Astrocyte (in vitro differentiated cells and primary cell): ENCODE measurements at regions not wholly inside any gene's neighbourhood (a gene's known extent, or its start where the extent isn't known, plus 50 kb on each side); places are given as distances from the start of the nearest gene placed in this dataset.

Experiments
- DNase-seq: peaks from one replicate; pipeline ENCODE4 v3.0.0-alpha.2; 2010; ENCODE audit warnings: low read depth
- FAIRE-seq: peaks from 2 replicates; lab custom pipeline; 2011; peaks lifted over from hg19 to GRCh38; lab: Jason Lieb, UNC
- H2AFZ ChIP-seq: 2 replicates; pipeline ENCODE4 v1.6.0; 2012; ENCODE audit warnings: low read depth, low read length, inconsistent platforms
- H3K27ac ChIP-seq: 2 replicates; pipeline ENCODE4 v1.5.1; 2011; ENCODE audit warnings: low read depth, low read length, inconsistent platforms
- H3K27me3 ChIP-seq: 2 replicates; pipeline ENCODE4 v1.6.0; 2011; ENCODE audit warnings: low read length, inconsistent platforms; ENCODE audit not compliant: insufficient read depth
- H3K36me3 ChIP-seq: 2 replicates; pipeline ENCODE4 v1.5.1; 2011; ENCODE audit warnings: low read length, inconsistent platforms; ENCODE audit not compliant: insufficient read depth
- H3K4me1 ChIP-seq: 2 replicates; pipeline ENCODE4 v1.5.1; 2011; ENCODE audit warnings: low read length, inconsistent platforms; ENCODE audit not compliant: insufficient read depth
- H3K4me2 ChIP-seq: 2 replicates; pipeline ENCODE4 v1.6.0; 2012; ENCODE audit warnings: low read length, inconsistent platforms
- H3K4me3 ChIP-seq: 2 replicates; pipeline ENCODE4 v1.5.1; 2011; ENCODE audit warnings: low read depth, mild to moderate bottlenecking, low read length, inconsistent platforms; ENCODE audit not compliant: insufficient read depth
- H3K79me2 ChIP-seq: 2 replicates; pipeline ENCODE4 v1.6.0; 2012; ENCODE audit warnings: mild to moderate bottlenecking, low read length, inconsistent platforms; ENCODE audit not compliant: insufficient read depth
- H3K9ac ChIP-seq: 2 replicates; pipeline ENCODE4 v1.6.0; 2012; ENCODE audit warnings: mild to moderate bottlenecking, low read length, inconsistent platforms
- H3K9me3 ChIP-seq: 2 replicates; pipeline ENCODE4 v1.5.1; 2012; ENCODE audit warnings: low read depth, mild to moderate bottlenecking, low read length, inconsistent platforms; ENCODE audit not compliant: insufficient read depth
- H4K20me1 ChIP-seq: 2 replicates; pipeline ENCODE4 v1.6.0; 2012; ENCODE audit warnings: low read length, inconsistent platforms; ENCODE audit not compliant: insufficient read depth
- H3K27ac Mint-ChIP-seq: one replicate; pipeline ENCODE4 v1.8.0; 2021; ENCODE audit warnings: mild to moderate bottlenecking, mixed read lengths; ENCODE audit not compliant: unreplicated experiment
- H3K27me3 Mint-ChIP-seq: one replicate; pipeline ENCODE4 v1.8.0; 2021; ENCODE audit warnings: low read depth, mixed read lengths; ENCODE audit not compliant: unreplicated experiment
- H3K36me3 Mint-ChIP-seq: one replicate; pipeline ENCODE4 v1.8.0; 2021; ENCODE audit warnings: low read depth, mixed read lengths; ENCODE audit not compliant: unreplicated experiment
- H3K4me1 Mint-ChIP-seq: one replicate; pipeline ENCODE4 v1.8.0; 2021; ENCODE audit warnings: low read depth, mixed read lengths; ENCODE audit not compliant: unreplicated experiment
- H3K4me3 Mint-ChIP-seq: one replicate; pipeline ENCODE4 v1.8.0; 2021; ENCODE audit warnings: mild to moderate bottlenecking, moderate library complexity, mixed read lengths; ENCODE audit not compliant: unreplicated experiment
- H3K9me3 Mint-ChIP-seq: one replicate; pipeline ENCODE4 v1.8.0; 2021; ENCODE audit warnings: mild to moderate bottlenecking, mixed read lengths; ENCODE audit not compliant: unreplicated experiment
- EZH2 ChIP-seq: IDR thresholded peaks from 2 replicates; pipeline ENCODE4 v1.6.1; 2012; ENCODE audit warnings: mild to moderate bottlenecking, low read length, inconsistent platforms; ENCODE audit not compliant: insufficient read depth
- TF ChIP-seq, protein P1 (sequence below): IDR thresholded peaks from 2 replicates; pipeline ENCODE4 v1.5.1; 2011; ENCODE audit warnings: low read depth, mild to moderate bottlenecking, inconsistent platforms, low read length, moderate library complexity; ENCODE audit not compliant: insufficient read depth

DNA sequence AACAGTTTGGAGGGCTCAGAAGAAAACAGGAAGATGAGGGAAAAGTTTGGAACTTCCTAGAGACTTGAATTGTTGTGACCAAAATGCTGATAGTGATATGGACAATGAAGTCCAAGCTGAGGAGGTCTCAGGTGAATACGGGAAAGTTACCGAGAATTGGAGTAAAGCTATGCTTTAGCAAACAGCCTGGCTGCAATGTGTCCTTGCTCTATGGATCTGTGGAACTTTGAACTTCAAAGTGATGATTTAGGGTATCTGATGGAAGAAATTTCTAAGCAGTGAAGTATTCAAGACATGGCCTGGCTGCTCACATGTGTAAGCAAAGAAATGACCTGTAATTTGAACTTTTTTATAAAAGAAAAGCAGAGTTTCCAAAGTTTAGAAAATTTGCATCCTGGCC lies 240.2 kb upstream of the KLF14 start:
- Histone ChIP-seq H3K27me3 (no peaks in the 10 kb centered on the region), H3K27ac (no peak overlapping the region), H3K36me3 (no peaks in the 10 kb centered on the region), H3K9me3 (peaks cover 6% of the 10 kb centered on the region), H3K9ac (no peak overlapping the region), H3K4me3 (no peak overlapping the region), H3K4me1 (no peaks in the 10 kb centered on the region), H3K79me2 (no peaks in the 10 kb centered on the region), H2AFZ (no peak overlapping the region), H3K4me2 (no peak overlapping the region), H4K20me1 (no peaks in the 10 kb centered on the region)
- no peak for DNase-seq
- Mint-ChIP-seq H3K9me3 (peaks cover 2% of the 10 kb centered on the region), H3K27ac (no peak overlapping the region), H3K4me3 (no peak overlapping the region), H3K36me3 (peaks cover 33% of the 10 kb centered on the region), H3K27me3 (no peaks in the 10 kb centered on the region), H3K4me1 (peaks cover 14% of the 10 kb centered on the region)
- TF ChIP-seq, protein P1, sequence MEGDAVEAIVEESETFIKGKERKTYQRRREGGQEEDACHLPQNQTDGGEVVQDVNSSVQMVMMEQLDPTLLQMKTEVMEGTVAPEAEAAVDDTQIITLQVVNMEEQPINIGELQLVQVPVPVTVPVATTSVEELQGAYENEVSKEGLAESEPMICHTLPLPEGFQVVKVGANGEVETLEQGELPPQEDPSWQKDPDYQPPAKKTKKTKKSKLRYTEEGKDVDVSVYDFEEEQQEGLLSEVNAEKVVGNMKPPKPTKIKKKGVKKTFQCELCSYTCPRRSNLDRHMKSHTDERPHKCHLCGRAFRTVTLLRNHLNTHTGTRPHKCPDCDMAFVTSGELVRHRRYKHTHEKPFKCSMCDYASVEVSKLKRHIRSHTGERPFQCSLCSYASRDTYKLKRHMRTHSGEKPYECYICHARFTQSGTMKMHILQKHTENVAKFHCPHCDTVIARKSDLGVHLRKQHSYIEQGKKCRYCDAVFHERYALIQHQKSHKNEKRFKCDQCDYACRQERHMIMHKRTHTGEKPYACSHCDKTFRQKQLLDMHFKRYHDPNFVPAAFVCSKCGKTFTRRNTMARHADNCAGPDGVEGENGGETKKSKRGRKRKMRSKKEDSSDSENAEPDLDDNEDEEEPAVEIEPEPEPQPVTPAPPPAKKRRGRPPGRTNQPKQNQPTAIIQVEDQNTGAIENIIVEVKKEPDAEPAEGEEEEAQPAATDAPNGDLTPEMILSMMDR: no peak
- no peak for TF ChIP-seq EZH2
- FAIRE-seq: no peak

DNA sequence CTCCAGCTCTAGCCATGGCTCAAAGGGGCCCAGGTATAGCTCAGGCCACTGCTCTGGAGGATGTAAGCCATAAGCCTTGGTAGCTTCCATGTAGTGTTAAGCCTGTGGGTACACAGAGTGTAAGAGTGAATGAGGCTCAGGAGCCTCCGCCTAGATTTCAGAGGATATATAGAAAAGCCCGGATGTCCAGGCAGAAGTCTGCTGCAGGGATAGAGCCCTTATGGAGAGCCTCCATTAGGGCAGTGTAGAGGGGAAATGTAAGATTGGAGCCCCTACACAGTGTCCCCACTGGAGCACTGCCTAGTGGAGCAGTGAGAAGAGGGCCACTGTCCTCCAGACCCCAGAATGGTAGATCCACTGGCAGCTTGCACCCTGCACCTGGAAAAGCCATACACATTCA lies 240.8 kb upstream of the KLF14 start:
- H3K27ac ChIP-seq: no peak overlapping the region
- no peak for FAIRE-seq
- no peaks in the 10 kb centered on the region for H3K79me2 ChIP-seq
- no peak overlapping the region for H2AFZ ChIP-seq
- Mint-ChIP-seq H3K27ac (no peak overlapping the region), H3K4me1 (peaks cover 14% of the 10 kb centered on the region), H3K36me3 (peaks cover 33% of the 10 kb centered on the region), H3K9me3 (peaks cover 2% of the 10 kb centered on the region), H3K4me3 (no peak overlapping the region), H3K27me3 (no peaks in the 10 kb centered on the region)
- no peaks in the 10 kb centered on the region for H3K27me3 ChIP-seq
- peaks cover 6% of the 10 kb centered on the region for H3K9me3 ChIP-seq
- no peaks in the 10 kb centered on the region for H3K36me3 ChIP-seq
- H4K20me1 ChIP-seq: no peaks in the 10 kb centered on the region
- TF ChIP-seq, protein P1: no peak
- TF ChIP-seq EZH2: no peak
- no peak overlapping the region for H3K4me2 ChIP-seq
- no peak for DNase-seq
- H3K4me1 ChIP-seq: no peaks in the 10 kb centered on the region
- H3K4me3 ChIP-seq: no peak overlapping the region
- H3K9ac ChIP-seq: no peak overlapping the region

DNA sequence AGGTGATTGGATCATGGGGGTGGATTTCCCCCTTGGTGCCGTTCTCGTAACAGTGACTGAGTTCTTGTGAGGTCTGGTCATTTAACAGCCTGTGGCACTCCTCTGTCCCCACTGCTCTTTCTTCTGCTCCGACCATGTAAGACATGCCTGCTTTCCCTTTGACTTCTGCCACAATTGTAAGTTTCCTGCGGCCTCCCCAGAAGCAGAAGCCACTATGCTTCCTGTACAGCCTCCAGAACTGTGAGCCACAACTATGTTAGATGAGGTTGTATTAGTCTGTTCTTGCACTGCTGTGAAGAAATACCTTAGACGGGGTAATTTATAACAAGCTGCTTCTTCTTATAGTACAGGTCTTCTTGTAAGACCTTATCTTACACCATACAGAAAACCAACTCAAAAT lies 241.7 kb upstream of the KLF14 start:
- FAIRE-seq: no peak
- Mint-ChIP-seq H3K4me1 (peaks cover 9% of the 10 kb centered on the region), H3K36me3 (peaks cover 33% of the 10 kb centered on the region), H3K27ac (no peak overlapping the region), H3K27me3 (no peaks in the 10 kb centered on the region), H3K9me3 (peaks cover 2% of the 10 kb centered on the region), H3K4me3 (no peak overlapping the region)
- Histone ChIP-seq H3K4me2 (no peak overlapping the region), H3K4me1 (no peaks in the 10 kb centered on the region), H3K9me3 (peaks cover 6% of the 10 kb centered on the region), H3K79me2 (no peaks in the 10 kb centered on the region), H3K27me3 (no peaks in the 10 kb centered on the region), H3K9ac (no peak overlapping the region), H3K4me3 (no peak overlapping the region), H4K20me1 (no peaks in the 10 kb centered on the region), H3K27ac (no peak overlapping the region), H2AFZ (no peak overlapping the region), H3K36me3 (no peaks in the 10 kb centered on the region)
- no peak for DNase-seq
- TF ChIP-seq, protein P1: no peak
- TF ChIP-seq EZH2: no peak
